Tibial nerve (tissue), 3 donors: ENCODE measurements at regions not wholly inside any gene's neighbourhood (a gene's known extent, or its start where the extent isn't known, plus 50 kb on each side); places are given as distances from the start of the nearest gene placed in this dataset.
"Not testable (repeated sequence)": the region's sequence is repeated elsewhere in the genome, so short reads cannot be mapped to it uniquely, and the experiment has no call there.

Experiments
- CTCF ChIP-seq, 5 experiments: fragments of 200-600 bp in 3 of 5; fragments of 450-650 bp in 2 of 5; sonication (generic) in 3 of 5; IDR thresholded peaks; one replicate each; pipeline ENCODE4 v1.5.1; 2016 to 2019; ENCODE audit warnings: antibody characterized with exemption in 5 of 5, mild to moderate bottlenecking in 3 of 5, moderate library complexity in 2 of 5
- POLR2A ChIP-seq, 2 donors: fragments of 450-650 bp; IDR thresholded peaks; one replicate each; pipeline ENCODE4 v1.6.1; 2017; ENCODE audit warnings: antibody characterized with exemption in 2 of 2, mild to moderate bottlenecking in 2 of 2, moderate library complexity in 2 of 2

GRCh38 chr9:64012014-64012413 is 1273.0 kb downstream of the FOXD4L5 start:
- TF ChIP-seq CTCF, POLR2A (IDR thresholded peaks at IDR 0.05): not testable (repeated sequence)
